HG03457 (cell line): ENCODE measurements at regions not wholly inside any gene's neighbourhood (a gene's known extent, or its start where the extent isn't known, plus 50 kb on each side); places are given as distances from the start of the nearest gene placed in this dataset.

Experiments used
- ATAC-seq: cut with Tn5 transposase; IDR thresholded peaks from one replicate; pipeline ENCODE4 v1.9.1; 2021; ENCODE audit warnings: moderate number of reproducible peaks; ENCODE audit not compliant: unreplicated experiment

DNA sequence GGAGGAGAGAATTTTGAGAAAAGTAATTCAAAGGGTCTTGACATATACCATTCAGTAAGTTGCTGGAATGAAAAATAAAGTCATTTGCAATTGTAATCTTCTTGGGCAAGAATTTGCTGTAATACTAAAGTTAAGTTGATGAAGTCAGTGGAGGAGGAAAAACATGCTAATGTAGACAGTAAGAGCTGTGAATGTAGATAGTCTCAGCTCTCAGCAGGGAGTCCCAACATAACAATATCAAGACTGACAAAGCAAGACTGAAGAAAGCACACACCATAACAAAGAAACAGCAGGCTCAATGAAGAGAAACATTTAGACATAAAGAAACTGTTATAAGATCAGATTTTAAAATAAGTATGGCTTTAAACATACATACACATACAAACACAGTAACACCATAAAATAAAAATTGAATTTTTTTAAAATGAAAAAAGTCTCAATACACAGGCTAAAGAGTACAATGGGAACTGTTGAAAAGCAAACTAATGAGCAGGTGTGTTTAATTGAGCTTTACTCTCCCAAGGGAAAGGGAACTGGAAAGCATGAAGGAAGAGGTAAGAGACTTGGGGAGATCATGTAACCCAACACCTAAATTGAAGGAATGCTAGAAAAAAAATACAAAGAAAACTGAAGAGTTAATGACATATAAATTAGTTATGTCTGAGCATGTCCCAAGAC, 336.3 kb upstream of the NCAM2 start:
- no peak for ATAC-seq

GRCh38 chr21:20662514-20662913, 335.7 kb upstream of the NCAM2 start:
- no peak for ATAC-seq

DNA sequence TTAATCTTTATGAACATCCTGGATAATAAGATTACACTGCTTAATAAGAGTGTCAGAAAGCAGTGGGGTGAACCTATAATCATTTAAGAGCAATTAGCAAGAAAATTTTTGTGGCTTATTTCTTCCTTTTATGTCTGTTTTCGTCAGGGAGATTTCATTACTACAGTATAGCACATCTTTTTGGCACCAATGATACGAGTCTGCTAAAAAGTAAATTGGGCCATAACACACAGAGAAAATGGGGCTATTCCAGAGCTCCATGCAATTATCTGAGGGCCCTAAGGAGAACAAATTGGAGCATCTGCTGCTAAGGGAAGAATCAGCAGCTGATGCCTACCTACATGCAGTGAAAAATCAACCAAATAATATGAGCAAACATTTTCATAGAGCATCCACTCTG, 330.3 kb upstream of the NCAM2 start:
- ATAC-seq = no peak

DNA sequence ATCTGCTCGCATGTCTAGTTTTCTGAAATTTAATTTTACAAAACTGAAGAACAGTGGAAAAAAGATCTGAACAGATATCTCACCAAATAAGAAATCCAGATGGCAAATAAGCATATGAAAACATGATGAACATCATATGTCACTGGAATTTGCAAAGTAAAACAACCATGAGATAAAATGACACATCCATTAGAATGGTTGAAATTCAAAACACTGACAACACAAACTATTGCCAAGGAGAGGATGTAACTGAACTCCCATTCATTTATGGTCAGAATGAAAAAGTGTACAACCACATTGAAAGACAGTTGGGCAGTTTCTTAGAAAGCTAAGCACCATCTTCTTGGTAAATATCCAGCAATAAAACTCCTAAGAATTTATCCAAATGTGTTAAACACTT, 312.7 kb upstream of the NCAM2 start:
- ATAC-seq = no peak

DNA sequence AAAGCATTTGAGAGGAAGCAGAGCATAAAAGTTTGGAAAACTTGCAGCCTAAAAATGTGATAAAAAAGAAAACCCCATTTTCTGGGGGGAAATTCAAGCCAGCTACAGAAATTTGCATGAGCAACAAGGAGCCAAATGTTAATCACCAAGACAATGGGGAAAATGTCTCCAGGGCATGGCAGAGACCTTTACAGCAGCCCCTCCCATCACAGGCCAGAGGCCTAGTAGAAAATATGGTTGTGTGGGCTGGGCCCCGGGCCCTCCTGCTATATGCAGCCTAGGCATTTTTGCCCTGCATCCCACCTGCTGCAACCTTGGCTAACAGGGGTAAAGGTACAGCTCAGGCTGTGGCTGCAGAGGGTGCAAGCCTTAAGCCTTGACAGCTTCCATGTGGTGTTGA, 299.6 kb upstream of the NCAM2 start:
- ATAC-seq = no peak

DNA sequence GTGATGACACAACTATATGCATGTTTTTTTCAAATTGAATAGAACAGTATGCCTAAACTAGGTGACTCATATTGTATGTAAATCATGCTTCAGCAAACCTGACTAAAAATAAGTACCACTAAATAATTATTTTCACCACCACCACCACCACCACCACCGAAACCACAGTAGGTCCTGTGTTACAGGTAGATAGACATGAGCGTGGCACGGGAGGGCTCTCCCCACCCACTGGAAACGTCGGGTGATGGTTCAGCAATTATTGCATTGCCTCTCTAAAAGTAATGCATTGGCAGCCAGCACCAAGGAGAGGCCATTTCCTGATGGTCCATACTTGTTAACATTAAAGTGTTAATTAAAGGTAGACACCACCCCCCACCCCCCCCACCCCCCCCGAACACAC, 297.0 kb upstream of the NCAM2 start:
- ATAC-seq = no peak

DNA sequence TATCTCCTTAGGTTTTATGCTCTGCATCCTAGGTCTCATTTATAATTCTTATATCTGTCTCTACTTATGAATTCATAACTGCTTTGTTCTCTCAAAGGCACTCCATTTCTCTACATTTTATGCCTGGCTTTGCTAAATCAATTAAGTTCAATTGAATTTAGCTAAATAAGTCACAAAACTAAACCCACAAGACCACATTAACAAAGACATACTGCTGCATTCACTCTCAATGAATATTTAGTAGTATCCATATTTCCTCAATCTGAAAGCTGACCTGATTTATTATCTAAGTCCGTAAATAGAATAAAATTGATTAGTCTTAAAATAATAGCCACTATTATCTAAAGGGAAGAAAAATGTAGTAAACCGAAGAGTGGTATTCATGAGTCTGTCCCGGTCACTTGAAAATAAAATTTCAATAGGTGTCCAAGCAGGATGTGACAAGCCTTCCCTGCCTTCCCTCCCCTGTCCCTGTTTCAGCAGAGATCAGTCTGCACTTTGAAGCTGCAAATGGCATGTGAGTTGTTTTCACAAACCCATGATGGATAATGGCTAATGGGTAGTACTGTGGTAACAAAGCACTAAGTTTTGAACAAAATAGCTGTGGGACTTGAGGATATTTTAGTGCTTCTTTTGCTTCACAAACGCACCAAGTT, 295.0 kb upstream of the NCAM2 start:
- no peak for ATAC-seq

DNA sequence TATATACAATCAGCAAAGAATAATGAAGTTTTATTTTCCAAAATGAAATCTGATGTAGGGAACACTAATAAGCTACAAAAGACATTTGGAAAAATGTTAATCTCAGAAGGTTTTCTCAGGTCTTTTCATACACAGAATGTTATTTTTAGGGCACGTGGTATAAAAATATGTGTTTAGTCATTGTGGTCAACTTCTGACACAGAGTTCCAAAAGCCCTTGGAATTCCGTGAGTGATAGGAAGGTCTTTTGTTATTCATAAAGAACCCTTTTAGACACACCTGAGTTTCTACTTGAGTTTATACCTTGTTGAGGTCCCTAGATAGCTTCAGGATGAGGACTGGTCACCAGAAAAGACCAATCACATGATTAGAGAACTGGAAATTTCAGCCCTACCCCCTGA, 277.6 kb upstream of the NCAM2 start:
- ATAC-seq = no peak

DNA sequence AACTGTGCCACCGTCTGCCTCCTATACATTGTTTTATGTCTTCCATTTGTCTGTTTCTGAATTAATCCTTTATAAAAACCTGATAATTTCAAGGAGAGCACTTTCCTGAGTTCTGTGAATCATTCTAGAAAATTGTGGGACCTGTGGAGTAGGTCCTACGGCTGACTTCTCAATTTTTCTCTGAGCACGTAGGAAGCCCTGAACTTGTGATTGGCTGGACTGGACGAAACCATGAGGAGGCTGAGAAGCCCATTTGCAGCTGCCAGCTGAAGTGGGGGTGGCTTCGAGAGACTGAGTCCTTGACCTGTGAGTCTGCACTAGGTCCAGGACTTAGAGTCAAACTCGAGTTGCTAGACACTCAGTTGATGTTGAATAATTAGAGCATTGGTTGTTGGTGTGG, 277.1 kb upstream of the NCAM2 start:
- no peak for ATAC-seq

GRCh38 chr21:20728691-20729090, 269.5 kb upstream of the NCAM2 start:
- no peak for ATAC-seq

- no peak for ATAC-seq
These were observed 268.8 kb upstream of the NCAM2 start for GRCh38 chr21:20729376-20729775.

DNA sequence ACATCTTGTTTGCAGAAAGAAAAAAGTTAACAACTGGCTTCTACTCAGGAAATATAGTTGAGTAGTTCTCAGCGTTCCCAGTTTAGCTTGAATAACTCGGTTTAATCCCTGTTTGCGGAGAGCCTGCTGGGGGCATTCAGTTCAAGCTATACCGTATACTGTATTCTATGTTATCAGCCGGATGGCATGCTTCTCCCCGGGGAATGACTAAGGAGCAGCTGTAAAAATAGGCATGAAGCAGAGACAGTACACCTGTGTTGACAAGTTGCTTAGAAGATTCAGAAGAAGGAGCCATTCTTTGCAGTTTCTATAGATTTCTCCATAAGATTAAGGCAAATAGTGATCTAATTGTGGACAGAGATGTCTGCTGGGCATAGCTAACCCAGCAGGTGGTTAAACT, 267.8 kb upstream of the NCAM2 start:
- no peak for ATAC-seq

GRCh38 chr21:20735257-20735656, 263.0 kb upstream of the NCAM2 start:
- no peak for ATAC-seq

DNA sequence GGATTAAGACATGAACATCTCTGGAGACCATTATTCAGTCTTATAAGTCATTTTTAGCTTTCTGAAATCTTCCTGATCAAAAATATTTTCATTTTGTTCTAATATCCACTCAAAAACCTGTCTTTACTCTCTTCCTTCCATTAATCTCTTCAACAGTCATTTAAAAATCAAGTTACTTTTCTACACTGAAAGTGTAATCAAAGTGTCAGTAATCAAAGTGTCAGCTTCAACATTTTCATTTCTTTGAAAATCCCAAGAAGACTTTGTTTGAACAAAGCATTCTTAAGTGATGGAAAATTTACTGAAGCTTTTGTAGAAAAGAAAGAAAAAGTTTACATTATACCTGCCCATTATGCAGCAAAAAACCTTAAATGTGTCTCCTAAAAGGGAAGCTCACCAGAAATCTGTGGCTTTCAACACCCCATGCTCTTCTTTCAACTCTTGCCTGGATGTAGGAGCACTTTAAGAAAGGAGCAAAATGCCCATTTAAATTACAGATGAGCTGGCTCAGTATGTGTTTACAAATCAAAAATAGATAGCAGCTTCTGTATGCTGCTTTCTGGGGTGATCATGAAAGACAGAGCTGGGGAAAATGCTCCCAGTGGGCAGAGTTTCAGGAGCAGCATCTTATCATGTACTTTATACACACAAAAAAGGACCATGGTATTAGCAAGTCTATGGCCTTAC, 260.8 kb upstream of the NCAM2 start:
- no peak for ATAC-seq

DNA sequence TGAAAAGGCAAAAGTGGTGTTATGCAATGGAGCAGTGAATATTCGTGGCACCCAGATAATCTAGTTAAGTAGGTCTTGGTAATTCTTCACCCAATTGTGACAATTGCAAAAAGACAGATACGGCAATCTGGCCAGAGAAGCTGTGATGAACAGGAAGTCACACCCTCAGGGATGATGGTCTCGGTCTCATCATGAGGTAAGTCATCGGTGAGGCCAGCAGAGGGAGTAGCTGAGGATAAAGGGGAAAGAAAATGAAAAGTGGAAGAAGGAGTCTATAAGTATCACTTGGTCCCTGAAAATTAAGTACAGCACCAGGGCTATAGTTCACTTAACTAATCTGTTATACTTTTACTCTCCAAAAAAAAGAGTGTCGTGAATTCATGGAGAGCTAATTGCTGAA, 258.8 kb upstream of the NCAM2 start:
- ATAC-seq = no peak

DNA sequence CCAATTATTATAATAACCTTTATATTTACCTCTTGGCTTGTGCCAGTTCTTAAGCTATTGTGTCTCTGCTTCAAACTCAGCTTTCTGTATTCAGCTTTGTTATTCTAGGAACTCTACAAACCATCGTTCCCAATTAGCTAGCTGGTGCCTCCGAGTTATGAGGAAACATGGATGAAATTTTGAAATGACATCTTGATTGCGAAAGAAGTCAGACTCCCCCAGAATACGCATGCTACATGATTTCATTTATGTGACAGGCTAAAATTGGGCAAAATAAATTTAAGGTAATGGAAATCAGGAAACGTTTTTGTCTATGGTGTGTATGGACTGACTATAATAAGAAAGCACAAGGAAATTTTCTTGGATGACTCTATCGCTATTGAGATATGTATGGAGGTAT, 256.8 kb upstream of the NCAM2 start:
- no peak for ATAC-seq

DNA sequence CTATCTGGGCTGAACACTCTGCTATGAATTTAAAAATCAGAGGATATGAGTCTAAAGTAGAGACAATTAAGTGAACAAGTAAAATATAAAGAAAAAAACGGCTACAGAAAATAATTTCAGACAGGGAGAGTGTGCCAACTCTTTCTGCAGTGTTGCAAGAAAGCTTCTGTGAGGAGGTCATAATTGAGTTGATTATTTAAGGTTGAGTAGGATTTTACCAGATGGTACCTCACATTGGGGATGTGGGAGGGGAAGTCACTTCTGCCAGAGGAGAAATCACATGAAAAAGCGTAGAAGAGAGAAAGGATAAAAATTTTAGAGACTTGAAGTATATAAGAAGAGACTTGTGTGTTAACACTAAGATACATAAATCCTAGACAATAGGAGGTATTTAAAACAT, 238.0 kb upstream of the NCAM2 start:
- no peak for ATAC-seq

DNA sequence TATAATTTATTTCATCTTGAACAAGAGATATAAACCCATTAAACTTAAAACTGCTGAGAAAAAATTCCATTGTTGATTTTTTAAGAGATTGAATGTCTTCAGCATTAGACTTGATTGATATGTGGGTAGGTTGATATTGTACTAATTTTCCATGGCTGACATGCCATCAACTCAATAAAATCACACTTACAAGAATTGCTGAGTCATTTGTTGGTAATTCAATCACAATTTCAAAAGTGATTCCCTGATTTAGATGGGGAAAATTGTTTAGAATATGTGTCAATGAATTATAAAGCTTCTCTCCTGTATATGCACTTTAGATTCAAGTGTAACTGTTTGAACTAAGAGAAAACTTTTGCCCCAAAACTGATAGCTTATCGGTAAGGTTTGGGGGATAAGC, 223.5 kb upstream of the NCAM2 start:
- no peak for ATAC-seq

DNA sequence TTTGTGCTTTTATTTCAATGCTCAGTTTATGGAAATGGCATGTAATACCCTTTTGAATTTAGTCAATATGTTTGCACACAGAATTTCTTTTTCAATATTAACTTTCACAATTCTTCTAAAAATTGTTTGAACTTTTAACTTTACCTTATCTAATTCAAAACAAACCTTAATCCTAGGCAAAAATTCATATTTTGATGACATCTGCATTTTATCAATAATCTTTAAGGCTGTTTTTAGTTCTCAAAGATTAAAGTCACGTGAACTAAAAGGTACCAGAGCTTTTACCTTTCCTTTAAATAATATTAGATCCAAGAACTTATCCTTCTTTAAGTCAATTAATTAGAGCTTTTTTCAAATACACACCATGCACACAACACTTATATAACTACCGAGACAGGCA, 218.9 kb upstream of the NCAM2 start:
- ATAC-seq = no peak

GRCh38 chr21:20783611-20784010, 214.6 kb upstream of the NCAM2 start:
- ATAC-seq = no peak

- no peak for ATAC-seq
These were observed 208.3 kb upstream of the NCAM2 start for GRCh38 chr21:20789729-20790500.

- no peak for ATAC-seq
These were observed 198.1 kb upstream of the NCAM2 start for GRCh38 chr21:20800106-20800505.
